ENCODE measurements at regions not wholly inside any gene's neighbourhood (a gene's known extent, or its start where the extent isn't known, plus 50 kb on each side); places are given as distances from the start of the nearest gene placed in this dataset.

GRCh38 chr9:12224449-12224848 is 468.7 kb upstream of the TYRP1 start:
- DNase-seq (ENCODE audit: low read depth, low spot score) (no peak), ATAC-seq (no peak)
- Histone ChIP-seq H3K9me3 (ENCODE audit: control insufficient read depth, insufficient read depth, low read depth, low read length) (no peaks in the 10 kb centered on the region), H3K36me3 (ENCODE audit: control insufficient read depth, insufficient read depth, low read length) (no peaks in the 10 kb centered on the region), H3K4me1 (ENCODE audit: control insufficient read depth, insufficient read depth, low read length) (no peaks in the 10 kb centered on the region), H3K4me3 (ENCODE audit: low read depth in 2 of 2, low read length in 2 of 2) (no peak overlapping the region), H3K27ac (ENCODE audit: low read length) (no peak overlapping the region), H3K27me3 (ENCODE audit: control insufficient read depth, insufficient read depth, low read length) (no peaks in the 10 kb centered on the region)
- CTCF ChIA-PET: no interaction called here
- in situ Hi-C loops (cut with HindIII; ENCODE audit: low pct_unique_long_range_greater_than_20kb, low sequenced_read_pairs): no loop called here
- intact Hi-C loops (cut with micrococcal nuclease; ENCODE audit: unreplicated experiment): no loop called here
- BruUV-seq (replicated peaks): no TSS peak
- POLR2A ChIA-PET: no interaction called here
- no peak for TF ChIP-seq SIN3A (IDR thresholded peaks at IDR 0.05; ENCODE audit: borderline replicate concordance, insufficient read depth, low read depth, low read length)
- no peak for TF ChIP-seq REST (IDR thresholded peaks at IDR 0.05; ENCODE audit: insufficient read depth in 1 of 2, low read depth in 2 of 2, low read length in 1 of 2)
- TF ChIP-seq POLR2AphosphoS5 (IDR thresholded peaks at IDR 0.05; ENCODE audit: low read depth, low read length): no peak
- no peak for TF ChIP-seq TCF7L2 (IDR thresholded peaks at IDR 0.05; ENCODE audit: low read depth, low read length)
- TF ChIP-seq CTCF (IDR thresholded peaks at IDR 0.05): no peak

GRCh38 chr9:12230708-12231107 is 462.5 kb upstream of the TYRP1 start:
- ATAC-seq (no peak), DNase-seq (ENCODE audit: low read depth, low spot score) (no peak)
- Histone ChIP-seq H3K27ac (ENCODE audit: low read length) (no peak overlapping the region), H3K27me3 (ENCODE audit: control insufficient read depth, insufficient read depth, low read length) (no peaks in the 10 kb centered on the region), H3K9me3 (ENCODE audit: control insufficient read depth, insufficient read depth, low read depth, low read length) (no peaks in the 10 kb centered on the region), H3K36me3 (ENCODE audit: control insufficient read depth, insufficient read depth, low read length) (no peaks in the 10 kb centered on the region), H3K4me3 (ENCODE audit: low read depth in 2 of 2, low read length in 2 of 2) (no peak overlapping the region), H3K4me1 (ENCODE audit: control insufficient read depth, insufficient read depth, low read length) (no peaks in the 10 kb centered on the region)
- CTCF ChIA-PET: no interaction called here
- BruUV-seq (replicated peaks): no TSS peak
- POLR2A ChIA-PET: no interaction called here
- TF ChIP-seq TCF7L2 (IDR thresholded peaks at IDR 0.05; ENCODE audit: low read depth, low read length) (no peak), REST (IDR thresholded peaks at IDR 0.05; ENCODE audit: insufficient read depth in 1 of 2, low read depth in 2 of 2, low read length in 1 of 2) (no peak), SIN3A (IDR thresholded peaks at IDR 0.05; ENCODE audit: borderline replicate concordance, insufficient read depth, low read depth, low read length) (no peak), POLR2AphosphoS5 (IDR thresholded peaks at IDR 0.05; ENCODE audit: low read depth, low read length) (no peak), CTCF (IDR thresholded peaks at IDR 0.05) (no peak)
- intact Hi-C loops (cut with micrococcal nuclease; ENCODE audit: unreplicated experiment): no loop called here
- in situ Hi-C loops (cut with HindIII; ENCODE audit: low pct_unique_long_range_greater_than_20kb, low sequenced_read_pairs): no loop called here

All from Panc1 (cell line).